ENCODE measurements at regions not wholly inside any gene's neighbourhood (a gene's known extent, or its start where the extent isn't known, plus 50 kb on each side); places are given as distances from the start of the nearest gene placed in this dataset.
A peak's percentile ranks its signal among the peaks of the same experiment; 100 is the strongest.
"Not testable (repeated sequence)": the region's sequence is repeated elsewhere in the genome, so short reads cannot be mapped to it uniquely, and the experiment has no call there.

DNA sequence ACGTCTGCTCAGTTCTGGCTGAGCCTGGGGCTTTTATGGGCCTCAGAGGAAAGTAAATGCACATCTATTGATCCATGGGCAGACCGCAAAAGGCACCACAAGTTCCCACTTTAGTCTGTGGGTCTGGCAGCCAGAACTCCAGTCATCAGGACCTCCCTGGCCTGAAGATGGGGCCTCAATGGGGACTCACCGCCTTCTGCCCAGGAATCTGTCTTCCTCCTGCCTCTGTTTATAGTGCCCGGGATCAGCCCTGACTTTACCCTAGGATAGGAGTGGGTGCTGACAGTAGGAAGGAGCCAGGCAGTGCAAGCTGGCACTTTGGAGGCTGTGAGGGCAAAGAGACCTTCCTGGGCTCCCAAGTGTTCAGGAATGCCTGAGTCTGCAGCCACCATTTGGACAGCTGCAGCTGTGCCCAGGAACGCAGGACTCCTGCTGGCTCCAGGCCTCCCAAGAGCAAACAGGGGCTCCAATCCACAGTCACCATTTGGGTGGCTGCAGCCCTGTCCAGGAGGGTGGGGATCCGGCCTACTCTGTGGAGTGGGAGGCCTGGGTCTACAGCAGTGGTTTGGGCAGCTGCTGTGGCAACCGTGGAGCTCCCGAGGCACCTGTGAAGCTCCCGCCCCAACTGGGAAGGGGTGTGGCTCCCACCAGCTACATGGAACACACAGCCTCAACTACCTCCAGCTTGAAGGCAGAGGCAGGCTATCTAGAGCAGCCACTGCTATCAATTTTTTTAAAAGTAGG lies 1440.9 kb upstream of the ADGRL3 start:
- DNase-seq, result no peak

DNA sequence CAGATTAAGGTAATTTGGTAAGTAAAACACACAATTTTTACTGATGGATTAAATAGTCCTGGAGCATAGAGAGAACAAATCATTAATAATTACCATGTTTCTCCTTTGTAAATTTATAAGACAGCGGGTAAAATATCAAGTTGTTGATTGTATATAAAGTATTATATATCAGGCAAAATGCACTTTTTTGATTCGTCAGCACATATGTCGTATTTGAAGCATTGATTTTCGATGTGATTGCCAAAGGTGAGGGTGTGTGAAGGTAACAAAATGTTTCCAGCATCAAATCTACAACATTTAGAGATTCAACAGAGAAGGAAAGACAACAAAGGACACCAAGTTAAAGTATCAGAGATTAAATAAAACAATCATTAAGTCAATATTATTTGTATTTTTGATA lies 1437.8 kb upstream of the ADGRL3 start:
- DNase-seq, result no peak

- no peak for DNase-seq
Observed at GRCh38 chr4:59770601-59771264, 1429.4 kb upstream of the ADGRL3 start.

DNA sequence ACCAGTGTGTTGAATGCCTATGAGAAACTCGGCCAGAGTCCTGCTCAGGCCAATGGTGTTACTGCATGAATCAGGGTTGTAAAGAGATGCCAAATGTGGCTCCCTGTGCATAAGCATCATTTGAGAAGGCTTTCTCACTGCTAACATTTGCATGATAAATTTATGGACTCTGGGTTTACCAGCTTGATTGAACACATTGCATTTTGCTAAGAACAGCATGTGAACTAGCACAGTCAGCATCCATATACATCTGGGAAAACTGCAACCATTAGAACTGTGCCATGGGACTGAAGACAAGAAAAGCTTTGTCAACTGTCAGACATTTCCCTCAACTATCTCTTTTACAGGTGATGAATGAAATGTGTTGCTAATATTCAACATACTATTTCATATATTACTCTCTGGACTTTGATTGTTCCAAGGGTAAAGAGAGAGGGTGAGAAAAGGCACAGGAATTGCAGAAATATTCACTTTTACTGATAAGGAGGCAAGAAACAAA lies 1427.4 kb upstream of the ADGRL3 start:
- DNase-seq, result no peak

GRCh38 chr4:59780271-59780670 lies 1419.9 kb upstream of the ADGRL3 start:
- not testable (repeated sequence) for DNase-seq

GRCh38 chr4:59805176-59805575 lies 1395.0 kb upstream of the ADGRL3 start:
- DNase-seq, result no peak

GRCh38 chr4:59814402-59815010 lies 1385.6 kb upstream of the ADGRL3 start:
- no peak for DNase-seq

DNA sequence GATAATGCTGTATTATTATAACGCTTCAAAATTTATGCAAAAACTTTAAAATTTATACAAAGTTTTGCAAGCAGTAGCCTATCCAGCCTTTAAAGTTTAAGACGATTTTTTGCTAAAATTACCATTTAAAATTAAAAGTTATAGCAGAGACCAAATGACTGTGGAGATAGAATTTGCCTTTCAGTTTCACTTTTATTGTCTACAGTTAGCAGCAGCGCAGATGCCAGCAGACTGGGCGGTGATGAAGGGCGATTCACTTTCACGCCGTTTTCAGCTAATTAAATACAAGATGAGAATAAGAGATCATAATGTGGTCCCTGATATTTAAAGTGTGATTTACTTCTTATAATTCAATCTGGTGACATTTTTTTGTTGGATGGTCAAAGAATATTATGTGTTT lies 1381.5 kb upstream of the ADGRL3 start:
- DNase-seq, result peak; percentile 4

- DNase-seq, result no peak
Observed at GRCh38 chr4:59823311-59823710, 1376.8 kb upstream of the ADGRL3 start.

- DNase-seq, result no peak
Observed at GRCh38 chr4:59825104-59825503, 1375.0 kb upstream of the ADGRL3 start.

GRCh38 chr4:59831746-59832145 lies 1368.4 kb upstream of the ADGRL3 start:
- DNase-seq, result no peak

GRCh38 chr4:59834943-59835342 lies 1365.2 kb upstream of the ADGRL3 start:
- no peak for DNase-seq

GRCh38 chr4:59837751-59838150 lies 1362.4 kb upstream of the ADGRL3 start:
- no peak for DNase-seq

GRCh38 chr4:59838236-59838635 lies 1361.9 kb upstream of the ADGRL3 start:
- DNase-seq, result no peak

- DNase-seq, result no peak
Observed at GRCh38 chr4:59841698-59842097, 1358.4 kb upstream of the ADGRL3 start.

GRCh38 chr4:59848457-59848856 lies 1351.7 kb upstream of the ADGRL3 start:
- no peak for DNase-seq

GRCh38 chr4:59855630-59856352 lies 1344.3 kb upstream of the ADGRL3 start:
- DNase-seq, result no peak

DNA sequence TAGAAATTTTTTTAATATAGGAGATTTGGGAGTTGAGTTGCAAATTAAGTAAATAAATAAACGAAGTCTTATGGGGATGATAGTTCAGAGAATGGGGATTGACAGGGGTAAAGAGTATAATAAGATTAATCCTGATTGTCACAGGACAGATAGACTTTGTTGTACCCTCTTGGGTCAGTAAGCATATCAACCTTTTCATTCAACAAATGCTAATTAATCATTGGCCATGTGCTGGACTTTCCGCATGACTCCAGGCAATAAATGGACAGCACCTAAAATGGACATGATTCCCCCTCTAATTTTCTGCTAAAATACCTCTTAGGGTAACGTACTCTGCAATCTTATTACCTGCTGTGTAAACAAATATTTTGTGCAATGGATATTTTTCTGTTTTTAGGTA lies 1331.1 kb upstream of the ADGRL3 start:
- no peak for DNase-seq

DNA sequence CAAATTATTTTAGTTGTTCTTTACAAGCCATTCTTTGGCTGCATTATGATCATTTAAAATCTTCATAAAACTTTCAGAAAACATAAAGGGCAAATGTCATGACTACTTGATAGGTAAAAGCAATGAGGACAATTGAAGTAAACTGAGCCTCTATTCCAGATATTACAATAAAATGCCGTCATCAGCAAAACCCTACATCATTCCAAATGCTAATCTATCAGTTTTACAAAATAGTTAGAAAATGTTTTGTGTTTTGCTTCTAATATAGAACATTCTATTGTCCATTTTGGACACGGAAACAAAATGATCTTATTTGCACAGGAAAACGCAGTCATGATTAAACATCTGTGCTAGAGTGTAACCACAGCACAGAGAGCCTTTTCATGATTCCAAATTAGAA lies 1330.6 kb upstream of the ADGRL3 start:
- no peak for DNase-seq

- DNase-seq, result no peak
Observed at GRCh38 chr4:59881632-59882031, 1318.5 kb upstream of the ADGRL3 start.

- DNase-seq, result no peak
Observed at GRCh38 chr4:59904331-59904730, 1295.8 kb upstream of the ADGRL3 start.

GRCh38 chr4:59920416-59920815 lies 1279.7 kb upstream of the ADGRL3 start:
- DNase-seq, result no peak

DNA sequence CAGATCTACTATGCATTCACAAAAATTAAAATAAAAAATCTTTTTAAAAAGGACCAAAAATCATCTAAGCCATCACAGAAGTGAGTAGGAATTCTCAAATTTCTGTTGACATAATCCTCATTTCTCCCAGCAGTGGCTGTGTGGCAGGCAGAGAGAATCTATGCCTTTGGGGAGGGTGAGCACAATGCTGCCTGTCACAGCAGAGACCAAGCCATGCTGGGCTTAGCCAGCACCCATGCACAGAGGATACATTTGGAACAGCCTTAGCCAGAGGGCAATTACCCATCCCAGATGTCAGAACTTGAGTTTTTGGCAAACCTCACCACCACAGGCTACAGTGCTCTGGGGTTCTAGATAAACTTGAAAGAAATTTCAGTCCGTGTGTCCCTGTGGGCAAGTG lies 1274.8 kb upstream of the ADGRL3 start:
- DNase-seq, result no peak

Data from activated CD4-positive, alpha-beta T cell treated with anti-CD3 and anti-CD28 coated beads, Interleukin-2, Interleukin-6, amounts not matched to agents 100 ng/mL and 50 ng/mL, durations not matched to agents 16 hours and 8 hours (primary cell).